Trophoblast cell (in vitro differentiated cells and primary cell): ENCODE measurements at regions not wholly inside any gene's neighbourhood (a gene's known extent, or its start where the extent isn't known, plus 50 kb on each side); places are given as distances from the start of the nearest gene placed in this dataset.

Experiments used
- DNase-seq, 2 donors: peaks; one replicate each; pipeline ENCODE4 v3.0.0-alpha.2; 2016
- H2AFZ ChIP-seq: 2 replicates; pipeline ENCODE4 v1.6.1; 2013; ENCODE audit warnings: low read length, moderate library complexity, mild to moderate bottlenecking; ENCODE audit not compliant: insufficient read depth, poor library complexity
- H2AK5ac ChIP-seq: 2 replicates; pipeline ENCODE4 v1.6.1; 2013; ENCODE audit warnings: mild to moderate bottlenecking, low read length
- H2BK120ac ChIP-seq: 2 replicates; pipeline ENCODE4 v1.6.1; 2013; ENCODE audit warnings: low read length, mild to moderate bottlenecking, moderate library complexity; ENCODE audit not compliant: insufficient read depth, poor library complexity
- H2BK12ac ChIP-seq: 2 replicates; pipeline ENCODE4 v1.6.1; 2013; ENCODE audit warnings: mild to moderate bottlenecking, low read length, moderate library complexity
- H2BK5ac ChIP-seq: 2 replicates; pipeline ENCODE4 v1.6.1; 2013; ENCODE audit warnings: low read length, low read depth, moderate library complexity, mild to moderate bottlenecking; ENCODE audit not compliant: poor library complexity
- H3K14ac ChIP-seq: 2 replicates; pipeline ENCODE4 v1.6.1; 2013; ENCODE audit warnings: mild to moderate bottlenecking, low read length
- H3K18ac ChIP-seq: 2 replicates; pipeline ENCODE4 v1.6.1; 2013; ENCODE audit warnings: mild to moderate bottlenecking, low read length
- H3K23ac ChIP-seq: 2 replicates; pipeline ENCODE4 v1.6.1; 2013; ENCODE audit warnings: low read length
- H3K27ac ChIP-seq: 2 replicates; pipeline ENCODE4 v1.5.1; 2013; ENCODE audit warnings: low read depth, mild to moderate bottlenecking, inconsistent platforms, low read length, moderate library complexity
- H3K27me3 ChIP-seq: 2 replicates; pipeline ENCODE4 v1.6.1; 2013; ENCODE audit warnings: inconsistent platforms, mild to moderate bottlenecking, low read length, moderate library complexity; ENCODE audit not compliant: insufficient read depth
- H3K36me3 ChIP-seq, 2 experiments: 1 replicate in 1 of 2; 2 replicates in 1 of 2; pipeline ENCODE4 v1.6.1; 2013; ENCODE audit warnings: low read length in 2 of 2, mild to moderate bottlenecking in 2 of 2, moderate library complexity in 1 of 2; ENCODE audit not compliant: insufficient read depth in 2 of 2, control insufficient read depth in 1 of 2
- H3K4ac ChIP-seq: 2 replicates; pipeline ENCODE4 v1.6.1; 2013; ENCODE audit warnings: low read depth, mild to moderate bottlenecking, low read length, moderate library complexity
- H3K4me1 ChIP-seq, 2 experiments: 1 replicate in 1 of 2; 2 replicates in 1 of 2; pipeline ENCODE4 v1.6.1; 2013; ENCODE audit warnings: low read length in 2 of 2, mild to moderate bottlenecking in 2 of 2, moderate library complexity in 1 of 2; ENCODE audit not compliant: insufficient read depth in 2 of 2, control insufficient read depth in 1 of 2
- H3K4me2 ChIP-seq: 2 replicates; pipeline ENCODE4 v1.6.1; 2013; ENCODE audit warnings: inconsistent platforms, mild to moderate bottlenecking, low read length, moderate library complexity
- H3K4me3 ChIP-seq: 2 replicates; pipeline ENCODE4 v1.5.1; 2013; ENCODE audit warnings: mild to moderate bottlenecking, low read depth, low read length, inconsistent platforms
- H3K79me1 ChIP-seq: one replicate; pipeline ENCODE4 v1.6.1; 2013; ENCODE audit warnings: low read length
- H3K79me2 ChIP-seq: 2 replicates; pipeline ENCODE4 v1.6.1; 2013; ENCODE audit warnings: low read length, mild to moderate bottlenecking; ENCODE audit not compliant: control insufficient read depth, insufficient read depth, poor library complexity
- H3K9ac ChIP-seq: 2 replicates; pipeline ENCODE4 v1.6.1; 2013; ENCODE audit warnings: mild to moderate bottlenecking, low read length
- H3K9me3 ChIP-seq: 2 replicates; pipeline ENCODE4 v1.6.1; 2013; ENCODE audit warnings: low read depth, mild to moderate bottlenecking, control low read depth, inconsistent platforms, low read length; ENCODE audit not compliant: insufficient read depth
- H4K12ac ChIP-seq: 2 replicates; pipeline ENCODE4 v1.6.1; 2013; ENCODE audit warnings: low read depth, mild to moderate bottlenecking, low read length, moderate library complexity
- H4K8ac ChIP-seq: 2 replicates; pipeline ENCODE4 v1.6.1; 2013; ENCODE audit warnings: low read depth, mild to moderate bottlenecking, low read length, moderate library complexity
- H4K91ac ChIP-seq: one replicate; pipeline ENCODE4 v1.6.1; 2013; ENCODE audit warnings: low read depth, mild to moderate bottlenecking, low read length, moderate library complexity
- WGBS: extraction: QIAGEN DNeasy Blood & Tissue Kit; methylation state at CpG from one replicate; pipeline ENCODE4 v1.1.7; 2013; ENCODE audit warnings: missing lambda C conversion rate; ENCODE audit not compliant: insufficient read length, insufficient coverage; ENCODE audit errors: extremely low coverage; 5-methylcytosine and 5-hydroxymethylcytosine counted together

DNA sequence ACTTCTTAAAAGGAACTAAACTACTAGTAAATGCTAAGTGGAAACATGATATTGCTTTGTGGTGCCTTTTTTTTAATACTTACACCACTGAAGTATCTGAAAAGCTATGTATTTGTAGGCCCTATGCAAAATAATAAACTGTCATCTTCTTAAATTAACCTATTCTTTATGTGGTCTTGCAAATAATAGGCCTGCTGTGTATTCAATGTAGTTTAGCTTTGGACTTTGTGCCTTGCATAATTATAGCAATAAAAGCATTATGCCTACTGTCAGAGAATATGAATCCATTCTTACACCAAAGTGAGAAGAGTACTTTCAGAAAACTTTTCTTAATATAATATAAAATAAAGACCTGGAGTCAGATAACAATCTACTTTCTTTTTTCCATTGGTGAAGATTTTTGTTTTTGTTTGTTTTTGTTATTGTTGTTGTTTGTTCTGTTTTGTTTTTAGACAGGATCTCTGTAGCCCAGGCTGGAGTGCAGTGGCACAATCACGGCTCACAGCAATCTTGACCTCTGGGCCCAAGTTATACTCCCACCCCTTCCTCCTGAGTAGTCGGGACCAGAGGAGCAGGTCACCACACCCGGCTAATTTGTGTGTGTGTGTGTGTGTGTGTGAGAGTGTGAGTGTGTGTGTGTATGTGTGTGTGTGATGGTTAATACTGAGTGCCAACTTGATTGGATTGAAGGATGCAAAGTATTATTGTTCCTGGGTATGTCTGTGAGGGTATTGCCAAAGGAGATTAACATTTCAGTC lies 213.8 kb downstream of the SLC6A15 start:
- no CpG with 5 or more reads among the region's 3 CpGs for WGBS
- Histone ChIP-seq H4K8ac (no peak overlapping the region), H2BK5ac (no peak overlapping the region), H3K79me2 (no peaks in the 10 kb centered on the region), H3K23ac (no peak overlapping the region), H3K27ac (no peak overlapping the region), H3K4me1 (no peaks in the 10 kb centered on the region), H4K12ac (no peak overlapping the region), H3K27me3 (no peaks in the 10 kb centered on the region), H3K4me2 (no peak overlapping the region), H3K36me3 (no peaks in the 10 kb centered on the region), H3K9ac (no peak overlapping the region), H4K91ac (no peak overlapping the region), H2BK120ac (no peak overlapping the region), H3K4ac (no peak overlapping the region), H3K9me3 (no peaks in the 10 kb centered on the region), H3K4me3 (no peak overlapping the region), H3K14ac (no peak overlapping the region), H2AK5ac (no peak overlapping the region), H3K79me1 (no peaks in the 10 kb centered on the region), H3K18ac (no peak overlapping the region), H2AFZ (no peak overlapping the region), H2BK12ac (no peak overlapping the region)
- no peak for DNase-seq

DNA sequence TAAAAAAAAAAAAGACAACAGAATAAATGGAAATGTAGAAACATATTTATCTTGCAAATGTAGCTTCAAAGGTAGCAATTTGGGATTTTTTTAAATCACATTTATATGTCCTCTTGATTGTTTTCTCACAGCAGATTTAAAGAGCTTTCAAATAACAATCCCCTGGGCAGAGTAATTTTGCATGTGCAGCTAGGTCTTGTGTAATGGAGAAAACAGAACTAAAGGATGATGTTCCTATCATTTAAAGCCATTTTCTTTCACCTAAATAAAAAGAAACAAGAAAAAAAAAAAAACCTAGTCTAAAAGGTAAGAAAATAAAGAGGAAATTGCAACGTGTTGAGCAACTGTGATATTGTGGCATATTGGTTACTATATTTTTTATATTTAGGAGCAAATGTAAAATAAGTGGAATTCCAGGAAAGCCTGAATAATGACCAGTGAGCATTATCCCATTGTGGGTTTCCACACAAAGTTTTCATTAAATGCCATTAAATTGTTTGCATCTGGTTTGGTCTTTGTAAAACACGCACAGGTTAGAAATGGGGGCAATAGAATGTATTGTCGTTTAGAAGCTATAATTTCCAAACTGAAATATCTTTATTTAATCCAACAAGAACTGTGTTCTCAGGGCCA lies 215.6 kb downstream of the SLC6A15 start:
- Histone ChIP-seq H3K27me3 (no peaks in the 10 kb centered on the region), H3K36me3 (no peaks in the 10 kb centered on the region), H3K18ac (no peak overlapping the region), H2BK5ac (no peak overlapping the region), H3K79me2 (no peaks in the 10 kb centered on the region), H3K9ac (no peak overlapping the region), H2AFZ (no peak overlapping the region), H4K91ac (no peak overlapping the region), H2BK120ac (no peak overlapping the region), H3K9me3 (no peaks in the 10 kb centered on the region), H2BK12ac (no peak overlapping the region), H3K23ac (no peak overlapping the region), H3K79me1 (no peaks in the 10 kb centered on the region), H3K4me1 (no peaks in the 10 kb centered on the region), H3K4ac (no peak overlapping the region), H3K4me3 (no peak overlapping the region), H2AK5ac (no peak overlapping the region), H3K14ac (no peak overlapping the region), H3K27ac (no peak overlapping the region), H4K8ac (no peak overlapping the region), H3K4me2 (no peak overlapping the region), H4K12ac (no peak overlapping the region)
- WGBS: no CpG with 5 or more reads among the region's 3 CpGs
- no peak for DNase-seq

DNA sequence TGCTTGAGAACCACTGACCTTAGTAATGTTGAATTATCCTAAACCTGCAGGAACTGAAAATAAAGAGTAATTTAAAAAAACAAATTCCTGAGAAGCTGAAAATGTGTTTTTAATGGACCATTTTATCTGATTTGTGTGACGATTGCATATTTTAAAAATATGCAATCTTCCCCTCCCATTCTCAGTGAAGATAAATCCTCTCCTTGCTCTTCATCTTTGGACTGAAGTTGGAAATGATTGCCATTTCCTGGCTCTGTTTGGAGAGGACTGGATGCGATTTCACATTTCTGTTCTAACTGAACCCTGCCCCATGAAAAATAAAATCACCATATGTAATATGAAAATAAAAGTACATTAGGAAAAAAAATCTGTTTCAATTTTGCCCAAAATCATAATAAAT lies 216.3 kb downstream of the SLC6A15 start:
- Histone ChIP-seq H3K14ac (no peak overlapping the region), H3K79me1 (no peaks in the 10 kb centered on the region), H4K12ac (no peak overlapping the region), H3K27me3 (no peaks in the 10 kb centered on the region), H2BK120ac (no peak overlapping the region), H3K18ac (no peak overlapping the region), H3K4me1 (no peaks in the 10 kb centered on the region), H4K8ac (no peak overlapping the region), H3K4me2 (no peak overlapping the region), H3K79me2 (no peaks in the 10 kb centered on the region), H2BK5ac (no peak overlapping the region), H2AFZ (no peak overlapping the region), H3K9me3 (no peaks in the 10 kb centered on the region), H3K36me3 (no peaks in the 10 kb centered on the region), H3K4ac (no peak overlapping the region), H4K91ac (no peak overlapping the region), H2AK5ac (no peak overlapping the region), H3K23ac (no peak overlapping the region), H3K27ac (no peak overlapping the region), H3K4me3 (no peak overlapping the region), H3K9ac (no peak overlapping the region), H2BK12ac (no peak overlapping the region)
- whole genome bisulfite sequencing: no CpG with 5 or more reads among the region's 2 CpGs
- DNase-seq: no peak

DNA sequence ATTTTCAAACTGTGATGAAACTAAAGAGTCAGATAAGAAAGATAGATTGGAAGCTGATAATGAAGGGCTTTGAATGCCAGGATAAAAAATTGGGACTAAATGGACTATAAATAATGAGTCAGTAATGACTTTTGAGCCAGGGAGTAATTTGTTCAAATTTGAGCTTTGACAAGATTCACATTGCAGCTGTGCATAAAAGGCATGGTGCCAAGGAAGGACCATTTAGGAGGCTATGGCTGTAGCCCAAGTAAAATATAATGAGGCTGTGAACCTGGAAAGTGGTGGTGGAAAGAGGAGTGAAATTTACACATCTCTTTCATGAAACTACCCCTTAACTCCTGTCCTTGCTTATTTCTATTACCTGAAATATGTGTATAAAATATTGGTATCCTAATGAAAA lies 218.5 kb downstream of the SLC6A15 start:
- Histone ChIP-seq H3K79me1 (no peaks in the 10 kb centered on the region), H2AK5ac (no peak overlapping the region), H2BK5ac (no peak overlapping the region), H3K4me1 (no peaks in the 10 kb centered on the region), H3K27me3 (no peaks in the 10 kb centered on the region), H3K79me2 (no peaks in the 10 kb centered on the region), H3K4me2 (no peak overlapping the region), H3K27ac (no peak overlapping the region), H3K23ac (no peak overlapping the region), H3K14ac (no peak overlapping the region), H3K9ac (no peak overlapping the region), H3K4me3 (no peak overlapping the region), H2BK120ac (no peak overlapping the region), H2BK12ac (no peak overlapping the region), H4K12ac (no peak overlapping the region), H3K18ac (no peak overlapping the region), H4K91ac (no peak overlapping the region), H2AFZ (no peak overlapping the region), H3K9me3 (no peaks in the 10 kb centered on the region), H3K4ac (no peak overlapping the region), H4K8ac (no peak overlapping the region), H3K36me3 (no peaks in the 10 kb centered on the region)
- no peak for DNase-seq
